Endothelial cell of umbilical vein (primary cell): ENCODE measurements at regions not wholly inside any gene's neighbourhood (a gene's known extent, or its start where the extent isn't known, plus 50 kb on each side); places are given as distances from the start of the nearest gene placed in this dataset.

Source experiments
- BruUV-seq: library from RNA; stranded (reverse); fragments of 400-500 nt; replicated peaks from 2 replicates; lab custom pipeline; 2021; lab: Mats Ljungman, UMichigan
- CTCF ChIA-PET: fragments of 300-600, 350-600 bp; sonication (Branson Sonifier 250); formaldehyde crosslinking; loops from one replicate; lab custom pipeline; 2021; ENCODE audit warnings: antibody characterized with exemption, inconsistent platforms; lab: Charles Lee
- POLR2A ChIA-PET: fragments of 300-600, 350-600 bp; sonication (Branson Sonifier 250); formaldehyde crosslinking; loops from one replicate; lab custom pipeline; 2021; ENCODE audit warnings: antibody characterized with exemption, inconsistent platforms; lab: Charles Lee
- DNase-seq: peaks from one replicate; pipeline ENCODE4 v3.0.0-alpha.2; 2011; ENCODE audit warnings: low read depth, low spot score
- FAIRE-seq: peaks from 2 replicates; lab custom pipeline; 2011; peaks lifted over from hg19 to GRCh38; lab: Jason Lieb, UNC
- H2AFZ ChIP-seq: 2 replicates; pipeline ENCODE4 v1.6.0; 2012; ENCODE audit warnings: low read depth, low read length, control low read depth, inconsistent platforms
- H3K27ac ChIP-seq: 2 replicates; pipeline ENCODE4 v1.5.1; 2011; ENCODE audit warnings: low read depth, mild to moderate bottlenecking, control low read depth, low read length, moderate library complexity; ENCODE audit not compliant: insufficient read depth
- H3K27me3 ChIP-seq, 2 experiments: 2 replicates each; pipeline versions ENCODE4 v1.6.0 to v1.6.1; 2011; ENCODE audit warnings: low read length in 2 of 2, mixed read lengths in 1 of 2; ENCODE audit not compliant: control insufficient read depth in 2 of 2, insufficient read depth in 2 of 2
- H3K36me3 ChIP-seq, 2 experiments: 2 replicates in 1 of 2; 3 replicates in 1 of 2; pipeline ENCODE4 v1.5.1; 2011; ENCODE audit warnings: low read length in 2 of 2, mild to moderate bottlenecking in 1 of 2, moderate library complexity in 1 of 2; ENCODE audit not compliant: control insufficient read depth in 2 of 2, insufficient read depth in 2 of 2; ENCODE audit errors: extremely low read depth in 1 of 2
- H3K4me1 ChIP-seq: 3 replicates; pipeline ENCODE4 v1.5.1; 2011; ENCODE audit warnings: mild to moderate bottlenecking, low read length; ENCODE audit not compliant: control insufficient read depth, insufficient read depth; ENCODE audit errors: extremely low read depth
- H3K4me2 ChIP-seq: 2 replicates; pipeline ENCODE4 v1.6.1; 2011; ENCODE audit warnings: low read length, control low read depth, mixed read lengths; ENCODE audit not compliant: insufficient read depth
- H3K4me3 ChIP-seq, 3 experiments: fragments of 200-600 bp in 1 of 3; sonication (generic), shearing (Covaris generic) in 1 of 3; replicated peaks in 1 of 3; 2 replicates each; pipeline ENCODE4 v1.5.1; 2011 to 2016; ENCODE audit warnings: control low read depth in 3 of 3, low read length in 3 of 3, mild to moderate bottlenecking in 2 of 3, inconsistent platforms in 1 of 3, low read depth in 1 of 3, moderate library complexity in 1 of 3; ENCODE audit not compliant: insufficient read depth in 1 of 3
- H3K79me2 ChIP-seq: 2 replicates; pipeline ENCODE4 v1.6.0; 2012; ENCODE audit warnings: low read length, inconsistent platforms; ENCODE audit not compliant: control insufficient read depth, insufficient read depth
- H3K9ac ChIP-seq: replicated peaks from 2 replicates; pipeline ENCODE3; 2011; ENCODE audit warnings: low read length, control low read depth; ENCODE audit not compliant: insufficient read depth; ENCODE audit errors: extremely low read depth
- H3K9me1 ChIP-seq: replicated peaks from 3 replicates; pipeline ENCODE4 v1.6.0; 2011; ENCODE audit warnings: mild to moderate bottlenecking, low read length; ENCODE audit not compliant: control insufficient read depth, insufficient read depth; ENCODE audit errors: extremely low read depth
- H3K9me3 ChIP-seq: replicated peaks from 2 replicates; pipeline ENCODE4 v1.5.1; 2012; ENCODE audit warnings: low read length, inconsistent platforms; ENCODE audit not compliant: control insufficient read depth, insufficient read depth
- H4K20me1 ChIP-seq: replicated peaks from 2 replicates; pipeline ENCODE3; 2011; ENCODE audit warnings: mild to moderate bottlenecking, low read length; ENCODE audit not compliant: control insufficient read depth, insufficient read depth; ENCODE audit errors: extremely low read depth
- EZH2 ChIP-seq: IDR thresholded peaks from 2 replicates; pipeline ENCODE4 v1.6.1; 2012; ENCODE audit warnings: borderline replicate concordance, low read depth, mild to moderate bottlenecking, moderate library complexity, low read length, inconsistent platforms; ENCODE audit not compliant: severe bottlenecking
- GATA2 ChIP-seq: IDR thresholded peaks from 2 replicates; pipeline ENCODE4 v1.7.0; 2011; ENCODE audit warnings: low read depth, mild to moderate bottlenecking, moderate library complexity, mixed read lengths, low read length; ENCODE audit not compliant: insufficient read length, insufficient read depth
- JUN ChIP-seq: IDR thresholded peaks from 2 replicates; pipeline ENCODE4 v1.6.1; 2011; ENCODE audit warnings: borderline replicate concordance, low read depth; ENCODE audit not compliant: insufficient read length, insufficient read depth
- dilution Hi-C: fragments of 300-500 bp; cut with MboI; formaldehyde crosslinking; loops from one replicate; pipeline ENCODE4 v1.15.0; 2019; ENCODE audit warnings: low sequenced_read_pairs; ENCODE audit not compliant: extremely low pct_ligation_motif_present
- intact Hi-C: fragments of 100-400 bp; cut with micrococcal nuclease; formaldehyde crosslinking; loops from one replicate; pipeline ENCODE4 v1.10.0; 2022
- TF ChIP-seq, protein P1 (sequence below), 2 donors: IDR thresholded peaks; 1 replicate in 1 of 2; 2 replicates in 1 of 2; pipeline ENCODE4 v1.5.1; 2011; ENCODE audit warnings: low read length in 2 of 2, mild to moderate bottlenecking in 2 of 2, moderate library complexity in 2 of 2, control low read depth in 1 of 2, inconsistent platforms in 1 of 2, low read depth in 1 of 2; ENCODE audit not compliant: insufficient read depth in 1 of 2; ENCODE audit errors: extremely low read depth in 1 of 2

DNA sequence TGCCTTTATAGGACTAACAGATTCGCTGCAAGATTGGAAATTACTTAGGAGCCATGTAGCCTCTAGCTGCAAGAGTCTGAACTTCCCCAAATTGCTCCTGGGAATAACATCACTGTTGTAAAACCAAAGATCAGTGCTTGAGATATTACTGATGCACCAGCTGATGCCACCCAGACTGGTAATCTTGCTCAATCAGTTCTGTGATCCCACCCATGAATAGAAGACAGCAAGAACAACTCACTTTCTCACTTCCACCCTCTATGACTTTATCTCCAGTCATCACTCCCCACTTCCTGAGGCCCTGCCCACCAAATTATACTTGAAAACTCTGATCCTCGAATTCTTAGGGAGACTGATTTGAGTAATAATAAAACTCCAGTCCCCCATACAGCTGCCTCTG, 1011.1 kb downstream of the PLA2G4A start:
- CTCF ChIA-PET = interaction anchor here (0.6 kb wide), 1 partner anchor 539 kb away, joined by 3 read pairs; no protein-coding TSS in a partner anchor
- intact Hi-C loops = no loop called here

GRCh38 chr1:187840557-187840956, 1011.8 kb downstream of the PLA2G4A start:
- H3K9me3 ChIP-seq = no peaks in the 10 kb centered on the region
- no peak for DNase-seq
- H3K27ac ChIP-seq = no peak overlapping the region
- H2AFZ ChIP-seq = no peak overlapping the region
- H3K4me2 ChIP-seq = no peak overlapping the region
- H3K4me3 ChIP-seq = no peak overlapping the region
- dilution Hi-C loops (no loop called here), intact Hi-C loops (no loop called here)
- no peaks in the 10 kb centered on the region for H3K79me2 ChIP-seq
- no peaks in the 10 kb centered on the region for H3K4me1 ChIP-seq
- H3K9me1 ChIP-seq = no peaks in the 10 kb centered on the region
- H4K20me1 ChIP-seq = no peaks in the 10 kb centered on the region
- H3K27me3 ChIP-seq = no peaks in the 10 kb centered on the region
- ChIA-PET CTCF (no interaction called here), POLR2A (no interaction called here)
- no TSS peak for BruUV-seq
- TF ChIP-seq JUN = no peak
- TF ChIP-seq EZH2 = no peak
- H3K36me3 ChIP-seq = no peaks in the 10 kb centered on the region
- no peak overlapping the region for H3K9ac ChIP-seq
- no peak for FAIRE-seq

More for the DNA sequence above, 1011.1 kb downstream of the PLA2G4A start:
- Histone ChIP-seq H3K27me3 (no peaks in the 10 kb centered on the region), H3K79me2 (no peaks in the 10 kb centered on the region), H3K4me1 (no peaks in the 10 kb centered on the region), H4K20me1 (no peaks in the 10 kb centered on the region), H3K9me3 (no peaks in the 10 kb centered on the region), H2AFZ (peak overlapping the region; percentile 26), H3K4me3 (no peak overlapping the region), H3K36me3 (no peaks in the 10 kb centered on the region), H3K9me1 (no peaks in the 10 kb centered on the region), H3K9ac (no peak overlapping the region), H3K27ac (no peak overlapping the region), H3K4me2 (no peak overlapping the region)
- dilution Hi-C loops = no loop called here
- FAIRE-seq = no peak
- POLR2A ChIA-PET = no interaction called here
- no peak for DNase-seq
- BruUV-seq = no TSS peak
- TF ChIP-seq, protein P1, sequence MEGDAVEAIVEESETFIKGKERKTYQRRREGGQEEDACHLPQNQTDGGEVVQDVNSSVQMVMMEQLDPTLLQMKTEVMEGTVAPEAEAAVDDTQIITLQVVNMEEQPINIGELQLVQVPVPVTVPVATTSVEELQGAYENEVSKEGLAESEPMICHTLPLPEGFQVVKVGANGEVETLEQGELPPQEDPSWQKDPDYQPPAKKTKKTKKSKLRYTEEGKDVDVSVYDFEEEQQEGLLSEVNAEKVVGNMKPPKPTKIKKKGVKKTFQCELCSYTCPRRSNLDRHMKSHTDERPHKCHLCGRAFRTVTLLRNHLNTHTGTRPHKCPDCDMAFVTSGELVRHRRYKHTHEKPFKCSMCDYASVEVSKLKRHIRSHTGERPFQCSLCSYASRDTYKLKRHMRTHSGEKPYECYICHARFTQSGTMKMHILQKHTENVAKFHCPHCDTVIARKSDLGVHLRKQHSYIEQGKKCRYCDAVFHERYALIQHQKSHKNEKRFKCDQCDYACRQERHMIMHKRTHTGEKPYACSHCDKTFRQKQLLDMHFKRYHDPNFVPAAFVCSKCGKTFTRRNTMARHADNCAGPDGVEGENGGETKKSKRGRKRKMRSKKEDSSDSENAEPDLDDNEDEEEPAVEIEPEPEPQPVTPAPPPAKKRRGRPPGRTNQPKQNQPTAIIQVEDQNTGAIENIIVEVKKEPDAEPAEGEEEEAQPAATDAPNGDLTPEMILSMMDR (IDR thresholded peaks at IDR 0.05; ENCODE audit: extremely low read depth in 1 of 2, insufficient read depth in 1 of 2, low read depth in 1 of 2, low read length in 2 of 2) = no peak
- TF ChIP-seq GATA2 = peak; percentile 45
